Activated B cell treated with CpG ODN at 0.5 μM for 24 hours (primary cell): ENCODE measurements at regions not wholly inside any gene's neighbourhood (a gene's known extent, or its start where the extent isn't known, plus 50 kb on each side); places are given as distances from the start of the nearest gene placed in this dataset.

Source experiments
- ATAC-seq: fragments of 200-7000 bp; cut with Tn5 transposase; one replicate; pipeline ENCODE4 v1.10.0; 2021; ENCODE audit warnings: low read depth, mild to moderate bottlenecking, moderate library complexity
- CTCF ChIA-PET: fragments of 350-600 bp; sonication (Branson Sonifier 250); formaldehyde crosslinking; loops from one replicate; lab custom pipeline; 2021; ENCODE audit warnings: antibody characterized with exemption; lab: Charles Lee
- POLR2A ChIA-PET: fragments of 350-600 bp; sonication (Branson Sonifier 250); formaldehyde crosslinking; loops from one replicate; lab custom pipeline; 2021; ENCODE audit warnings: antibody characterized with exemption; lab: Charles Lee
- DNase-seq: peaks from one replicate; pipeline ENCODE4 v3.0.0; 2022
- H3K27ac Mint-ChIP-seq: one replicate; pipeline ENCODE4 v1.8.0; 2020; ENCODE audit warnings: mixed read lengths
- H3K27me3 Mint-ChIP-seq: one replicate; pipeline ENCODE4 v1.8.0; 2021; ENCODE audit warnings: mixed read lengths
- H3K36me3 Mint-ChIP-seq: one replicate; pipeline ENCODE4 v1.8.0; 2021; ENCODE audit warnings: low read depth, mixed read lengths
- H3K4me1 Mint-ChIP-seq: one replicate; pipeline ENCODE4 v1.8.0; 2021; ENCODE audit warnings: mixed read lengths
- H3K4me3 Mint-ChIP-seq: one replicate; pipeline ENCODE4 v1.8.0; 2020; ENCODE audit warnings: mild to moderate bottlenecking, mixed read lengths
- H3K9me3 Mint-ChIP-seq: one replicate; pipeline ENCODE4 v1.8.0; 2020; ENCODE audit warnings: mixed read lengths
- CTCF ChIP-seq: fragments of 200-600 bp; IDR thresholded peaks from one replicate; pipeline ENCODE4 v1.8.0; 2022; ENCODE audit warnings: antibody characterized with exemption, mild to moderate bottlenecking
- intact Hi-C: fragments of 100-400 bp; cut with micrococcal nuclease; formaldehyde crosslinking; loops from one replicate; pipeline ENCODE4 v1.15.1; 2024

GRCh38 chr13:34345258-34345965, 527.5 kb downstream of the RFC3 start:
- CTCF ChIA-PET = no interaction called here
- no peaks in the 10 kb centered on the region for H3K27me3 Mint-ChIP-seq

GRCh38 chr13:34346626-34347025, 528.7 kb downstream of the RFC3 start:
- no peaks in the 10 kb centered on the region for H3K9me3 Mint-ChIP-seq
- CTCF ChIA-PET = no interaction called here
- intact Hi-C loops = no loop called here
- H3K27me3 Mint-ChIP-seq = no peaks in the 10 kb centered on the region
- H3K4me3 Mint-ChIP-seq = no peak overlapping the region
- H3K27ac Mint-ChIP-seq = no peak overlapping the region
- ATAC-seq (no peak), DNase-seq (no peak)
- no peaks in the 10 kb centered on the region for H3K36me3 Mint-ChIP-seq
- H3K4me1 Mint-ChIP-seq = no peaks in the 10 kb centered on the region
- POLR2A ChIA-PET = no interaction called here
- no peak for TF ChIP-seq CTCF

More at GRCh38 chr13:34345258-34345965, 527.5 kb downstream of the RFC3 start:
- Mint-ChIP-seq H3K27ac (no peak overlapping the region), H3K4me3 (no peak overlapping the region), H3K4me1 (no peaks in the 10 kb centered on the region), H3K9me3 (no peaks in the 10 kb centered on the region), H3K36me3 (no peaks in the 10 kb centered on the region)
- no peak for DNase-seq
- TF ChIP-seq CTCF = no peak
- intact Hi-C loops = no loop called here
- POLR2A ChIA-PET = no interaction called here
- ATAC-seq = no peak

- no peak for DNase-seq
- no peak overlapping the region for H3K4me3 Mint-ChIP-seq
- H3K27me3 Mint-ChIP-seq = no peaks in the 10 kb centered on the region
- no peak for ATAC-seq
- no peaks in the 10 kb centered on the region for H3K9me3 Mint-ChIP-seq
- H3K4me1 Mint-ChIP-seq = no peaks in the 10 kb centered on the region
- ChIA-PET CTCF (no interaction called here), POLR2A (no interaction called here)
- no peaks in the 10 kb centered on the region for H3K36me3 Mint-ChIP-seq
- H3K27ac Mint-ChIP-seq = no peak overlapping the region
- intact Hi-C loops = no loop called here
- TF ChIP-seq CTCF = no peak
These were observed 530.0 kb downstream of the RFC3 start for GRCh38 chr13:34347784-34348573.

- ATAC-seq = no peak
These were observed 531.3 kb downstream of the RFC3 start for GRCh38 chr13:34349091-34349722.

More at GRCh38 chr13:34349091-34349722, 531.3 kb downstream of the RFC3 start:
- H3K9me3 Mint-ChIP-seq = no peaks in the 10 kb centered on the region
- no peak overlapping the region for H3K4me3 Mint-ChIP-seq
- ChIA-PET POLR2A (no interaction called here), CTCF (no interaction called here)
- no peaks in the 10 kb centered on the region for H3K36me3 Mint-ChIP-seq
- H3K4me1 Mint-ChIP-seq = no peaks in the 10 kb centered on the region
- H3K27ac Mint-ChIP-seq = no peak overlapping the region
- no peaks in the 10 kb centered on the region for H3K27me3 Mint-ChIP-seq
- intact Hi-C loops = no loop called here
- no peak for DNase-seq
- no peak for TF ChIP-seq CTCF
